Heart right ventricle (tissue), 16 donors: ENCODE measurements at regions not wholly inside any gene's neighbourhood (a gene's known extent, or its start where the extent isn't known, plus 50 kb on each side); places are given as distances from the start of the nearest gene placed in this dataset.

Source experiments
- ATAC-seq, 8 donors: fragments of 200-7000 bp; cut with Tn5 transposase; one replicate each; pipeline ENCODE4 v1.9.1; 2020; ENCODE audit warnings: mild to moderate bottlenecking in 8 of 8, moderate library complexity in 8 of 8, moderate number of reproducible peaks in 1 of 8
- DNase-seq, 2 donors: peaks; one replicate each; pipeline ENCODE4 v3.0.0-alpha.2; 2020
- H3K27ac ChIP-seq, 10 donors: fragments of 200-600 bp; sonication (generic) in 2 of 10; one replicate each; pipeline versions ENCODE4 v1.5.0 to v1.8.0; 2020 to 2022; ENCODE audit warnings: mild to moderate bottlenecking in 3 of 10
- H3K27me3 ChIP-seq, 7 donors: fragments of 200-600 bp; one replicate each; pipeline ENCODE4 v1.8.0; 2021 to 2022; ENCODE audit warnings: mild to moderate bottlenecking in 2 of 7
- H3K36me3 ChIP-seq, 9 donors: fragments of 200-600 bp; sonication (generic) in 1 of 9; one replicate each; pipeline versions ENCODE4 v1.5.0 to v1.8.0; 2020 to 2022; ENCODE audit warnings: mild to moderate bottlenecking in 2 of 9
- H3K4me1 ChIP-seq, 9 donors: fragments of 200-600 bp; sonication (generic) in 1 of 9; one replicate each; pipeline versions ENCODE4 v1.5.0 to v1.8.0; 2020 to 2022; ENCODE audit warnings: mild to moderate bottlenecking in 4 of 9
- H3K4me3 ChIP-seq, 10 donors: fragments of 200-600 bp; sonication (generic) in 2 of 10; one replicate each; pipeline versions ENCODE4 v1.5.0 to v1.8.0; 2020 to 2022; ENCODE audit warnings: mild to moderate bottlenecking in 7 of 10, moderate library complexity in 2 of 10
- H3K9me3 ChIP-seq, 11 donors: fragments of 200-600 bp in 10 of 11; sonication (generic) in 2 of 11; one replicate each; pipeline versions ENCODE4 v1.5.0 to v1.8.0; 2013 to 2022; ENCODE audit warnings: mild to moderate bottlenecking in 2 of 11, control low read depth in 1 of 11, moderate library complexity in 1 of 11
- WGBS, 2 donors: extraction: QIAGEN DNeasy Blood & Tissue Kit; methylation state at CpG; one replicate each; pipeline ENCODE4 v1.1.7; 2013; ENCODE audit warnings: inconsistent platforms in 1 of 2; 5-methylcytosine and 5-hydroxymethylcytosine counted together
- intact Hi-C, 10 donors: fragments of 100-400 bp; cut with DNase I; formaldehyde crosslinking; loops; one replicate each; pipeline versions ENCODE4 v1.11.1 to v1.14.2; 2022
- TF ChIP-seq, protein P1 (sequence below), 9 donors: fragments of 200-600 bp; sonication (generic) in 2 of 9; IDR thresholded peaks; one replicate each; pipeline versions ENCODE4 v1.5.0 to v1.8.0; 2021 to 2022; ENCODE audit warnings: antibody characterized with exemption in 9 of 9, mild to moderate bottlenecking in 5 of 9, moderate library complexity in 1 of 9
- donor health status: Arrhythmogenic right ventricular cardiomyopathy.
- donor health status: ischemic (EF 13 %, LVEDD 7.1; RV severe dilation, severe dysfunction).
- donor health status: healthy with polysubstance abuse.
- donor health status: DM: no; HTN: yes; CAD: no.
- donor health status: DM: no; HTN: no; CAD: no.
- donor health status: ischemic (EF 25% LVEDD 6.9; RV normal size, moderate dysfunction).
- donor health status: ischemic (EF 25% LVEDD 5.7; RV mildly dilated, moderate dysfunction).
- donor health status: healthy.
- donor health status: DM: yes; HTN: yes; CAD: no.
- donor health status: Ischemic cardiomyopathy.
- donor health status: ischemic (EF 35%, LVEDD 5.7; RV mildly dilated, moderate dysfunction).
- donor health status: nonischemic (EF 11% LVEDD 7.7; RV severe dilation, severe dysfunction).
- donor health status: DM: yes; HTN: yes; CAD: no.
- donor health status: PGD.
- donor health status: ischemic (EF 29% LVEDD 5.4; RV normal size, mild dysfunction).
- donor health status: nonischemic (EF 23%, LVEDD 6.1; RV moderate dilation, normal function).

DNA sequence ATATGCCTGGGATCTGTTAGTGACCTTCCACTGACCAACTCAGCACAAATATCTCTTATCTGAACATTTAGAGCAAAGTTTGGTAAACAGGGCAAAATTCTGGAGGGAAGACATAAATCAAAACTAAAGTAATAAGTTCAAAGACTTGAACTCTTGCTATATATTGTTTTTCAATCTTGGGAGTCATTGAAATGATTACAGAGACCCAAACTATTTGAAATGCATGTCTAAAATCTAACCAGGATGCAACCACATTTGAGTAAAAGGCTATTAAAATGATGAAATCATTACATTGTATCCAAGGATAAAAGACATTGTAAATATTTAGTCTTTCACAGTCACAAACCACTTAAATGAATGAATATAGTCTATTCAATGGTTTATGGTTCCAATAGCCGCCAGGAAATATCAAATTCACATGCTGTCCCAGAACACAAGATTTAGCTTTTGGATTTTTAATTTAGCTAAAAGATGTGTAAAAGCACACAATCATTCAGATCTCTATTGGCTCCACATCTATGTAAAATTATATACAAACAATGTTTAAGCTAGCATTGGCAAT is 256.6 kb upstream of the EPHA7 start:
- TF ChIP-seq, protein P1, sequence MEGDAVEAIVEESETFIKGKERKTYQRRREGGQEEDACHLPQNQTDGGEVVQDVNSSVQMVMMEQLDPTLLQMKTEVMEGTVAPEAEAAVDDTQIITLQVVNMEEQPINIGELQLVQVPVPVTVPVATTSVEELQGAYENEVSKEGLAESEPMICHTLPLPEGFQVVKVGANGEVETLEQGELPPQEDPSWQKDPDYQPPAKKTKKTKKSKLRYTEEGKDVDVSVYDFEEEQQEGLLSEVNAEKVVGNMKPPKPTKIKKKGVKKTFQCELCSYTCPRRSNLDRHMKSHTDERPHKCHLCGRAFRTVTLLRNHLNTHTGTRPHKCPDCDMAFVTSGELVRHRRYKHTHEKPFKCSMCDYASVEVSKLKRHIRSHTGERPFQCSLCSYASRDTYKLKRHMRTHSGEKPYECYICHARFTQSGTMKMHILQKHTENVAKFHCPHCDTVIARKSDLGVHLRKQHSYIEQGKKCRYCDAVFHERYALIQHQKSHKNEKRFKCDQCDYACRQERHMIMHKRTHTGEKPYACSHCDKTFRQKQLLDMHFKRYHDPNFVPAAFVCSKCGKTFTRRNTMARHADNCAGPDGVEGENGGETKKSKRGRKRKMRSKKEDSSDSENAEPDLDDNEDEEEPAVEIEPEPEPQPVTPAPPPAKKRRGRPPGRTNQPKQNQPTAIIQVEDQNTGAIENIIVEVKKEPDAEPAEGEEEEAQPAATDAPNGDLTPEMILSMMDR (IDR thresholded peaks at IDR 0.05): no peak
- intact Hi-C loops: no loop called here
- DNase-seq (no peak), ATAC-seq (no peak)
- H3K9me3 ChIP-seq: no peaks in the 10 kb centered on the region
- no peaks in the 10 kb centered on the region for H3K36me3 ChIP-seq
- 85 to 91% methylated on average over 1 of the region's 1 CpG for WGBS, 2 donors
- no peaks in the 10 kb centered on the region for H3K4me1 ChIP-seq
- no peaks in the 10 kb centered on the region for H3K27me3 ChIP-seq
- no peak overlapping the region for H3K27ac ChIP-seq
- no peak overlapping the region for H3K4me3 ChIP-seq

DNA sequence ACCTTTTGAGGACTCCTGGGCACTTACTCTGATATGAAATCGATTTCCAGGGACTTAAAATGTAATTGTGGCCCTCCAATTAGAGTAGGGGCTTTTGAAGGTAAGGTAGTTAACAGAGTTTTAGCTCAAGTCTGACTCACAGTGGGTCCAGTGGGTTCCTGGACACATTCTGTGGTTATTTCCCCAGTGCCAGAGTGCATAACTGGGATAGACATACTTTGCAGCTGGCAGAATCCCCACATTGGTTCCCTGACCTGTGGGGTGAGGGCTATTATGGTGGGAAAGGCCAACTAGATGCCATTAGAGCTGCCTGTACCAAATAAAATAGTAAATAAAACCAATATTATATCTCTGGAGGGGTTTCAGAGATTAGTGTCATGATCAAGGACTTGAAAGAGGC is 243.8 kb upstream of the EPHA7 start:
- no peak overlapping the region for H3K4me3 ChIP-seq
- intact Hi-C loops: no loop called here
- no peaks in the 10 kb centered on the region for H3K36me3 ChIP-seq
- WGBS, 2 donors: 53 to 55% methylated on average over 1 of the region's 1 CpG
- no peak for ATAC-seq
- H3K27ac ChIP-seq: no peak overlapping the region
- H3K9me3 ChIP-seq: peaks cover 0 to 7% (median 0%) of the 10 kb centered on the region in 11 donors
- TF ChIP-seq, protein P1 (IDR thresholded peaks at IDR 0.05): no peak
- no peak for DNase-seq
- no peaks in the 10 kb centered on the region for H3K4me1 ChIP-seq
- no peaks in the 10 kb centered on the region for H3K27me3 ChIP-seq

DNA sequence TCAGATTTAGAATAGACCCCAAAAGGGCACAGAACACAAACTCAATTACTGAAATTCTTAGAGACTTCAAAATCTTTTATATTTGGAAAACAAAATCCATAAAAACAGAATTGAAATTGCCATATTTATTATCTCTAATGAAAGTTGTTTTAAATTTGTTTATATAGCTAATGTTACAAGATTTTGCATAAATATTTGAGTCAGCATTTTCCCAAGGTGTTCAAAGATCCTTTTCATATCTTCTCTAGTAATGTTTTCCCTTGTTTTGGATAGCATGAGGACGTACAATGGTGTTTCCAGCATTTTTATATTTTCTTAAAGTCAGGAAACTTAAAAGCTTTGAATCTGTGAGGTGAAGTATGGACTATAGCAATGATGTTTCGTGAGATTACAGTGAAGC is 235.2 kb upstream of the EPHA7 start:
- H3K36me3 ChIP-seq: no peaks in the 10 kb centered on the region
- H3K4me1 ChIP-seq: no peaks in the 10 kb centered on the region
- ATAC-seq (no peak), DNase-seq (no peak)
- H3K4me3 ChIP-seq: no peak overlapping the region
- no peak overlapping the region for H3K27ac ChIP-seq
- intact Hi-C loops: no loop called here
- WGBS, 2 donors: 64 to 80% methylated on average over 2 of the region's 2 CpGs
- TF ChIP-seq, protein P1 (IDR thresholded peaks at IDR 0.05): no peak
- H3K9me3 ChIP-seq: peaks cover 0 to 11% (median 0%) of the 10 kb centered on the region in 11 donors
- H3K27me3 ChIP-seq: no peaks in the 10 kb centered on the region

DNA sequence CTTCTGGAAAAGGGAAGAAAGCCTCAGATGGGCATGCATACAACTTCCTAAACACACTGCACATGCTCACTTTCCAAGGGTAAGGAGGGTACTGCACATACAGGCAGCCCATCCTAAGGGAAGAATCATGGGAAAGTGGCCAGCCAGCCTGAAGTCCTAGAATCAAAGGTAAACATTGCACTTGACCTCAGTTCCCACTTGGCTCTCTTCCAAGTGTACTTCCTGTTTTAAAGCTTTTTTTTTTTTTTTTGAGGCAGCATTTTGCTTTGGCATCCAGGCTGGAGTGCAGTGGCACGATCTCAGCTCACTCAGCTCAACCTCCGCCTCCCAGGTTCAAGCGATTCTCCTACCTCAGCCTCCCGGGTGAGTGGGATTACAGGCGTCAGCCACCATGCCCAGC is 225.3 kb upstream of the EPHA7 start:
- no peak for DNase-seq
- intact Hi-C loops: no loop called here
- Histone ChIP-seq H3K36me3 (no peaks in the 10 kb centered on the region), H3K27me3 (no peaks in the 10 kb centered on the region), H3K4me1 (no peaks in the 10 kb centered on the region), H3K9me3 (peaks cover 0 to 16% (median 0%) of the 10 kb centered on the region in 11 donors), H3K27ac (no peak overlapping the region), H3K4me3 (no peak overlapping the region)
- TF ChIP-seq, protein P1 (IDR thresholded peaks at IDR 0.05): no peak
- no peak for ATAC-seq
- 83 to 84% methylated on average over 5 of the region's 5 CpGs for WGBS, 2 donors
